Esophagus muscularis mucosa (tissue), 4 donors: ENCODE measurements at regions not wholly inside any gene's neighbourhood (a gene's known extent, or its start where the extent isn't known, plus 50 kb on each side); places are given as distances from the start of the nearest gene placed in this dataset.

ENCODE experiments used
- DNase-seq: peaks from one replicate; pipeline ENCODE4 v3.0.0-alpha.2; 2017; ENCODE audit errors: extremely low spot score
- H3K27ac ChIP-seq, 4 donors: fragments of 200-600 bp; sonication (generic); replicated peaks in 1 of 4; 1 replicate in 3 of 4; 2 replicates in 1 of 4; pipeline ENCODE4 v1.5.1; 2016 to 2019; ENCODE audit warnings: mild to moderate bottlenecking in 1 of 4
- H3K27me3 ChIP-seq, 4 donors: fragments of 200-600 bp; sonication (generic); one replicate each; pipeline versions ENCODE4 v1.5.1 to v1.6.0; 2016 to 2019
- H3K36me3 ChIP-seq, 4 donors: fragments of 200-600 bp; sonication (generic); one replicate each; pipeline ENCODE4 v1.5.1; 2016 to 2019
- H3K4me1 ChIP-seq, 4 donors: fragments of 200-600 bp; sonication (generic); one replicate each; pipeline ENCODE4 v1.5.1; 2016 to 2019
- H3K4me3 ChIP-seq, 4 donors: fragments of 200-600 bp; sonication (generic); 1 replicate in 2 of 4; 2 replicates in 2 of 4; pipeline ENCODE4 v1.5.1; 2016 to 2019; ENCODE audit warnings: mild to moderate bottlenecking in 4 of 4, moderate library complexity in 1 of 4
- H3K9me3 ChIP-seq, 4 donors: fragments of 200-600 bp; sonication (generic); 1 replicate in 3 of 4; 2 replicates in 1 of 4; pipeline ENCODE4 v1.5.1; 2016 to 2019
- EP300 ChIP-seq: sonication (generic); formaldehyde crosslinking; IDR thresholded peaks from one replicate; pipeline ENCODE4 v1.6.1; 2017; ENCODE audit warnings: antibody characterized with exemption
- POLR2A ChIP-seq: fragments of 450-650 bp; IDR thresholded peaks from one replicate; pipeline ENCODE4 v1.6.1; 2017; ENCODE audit warnings: antibody characterized with exemption, moderate library complexity, mild to moderate bottlenecking, low read depth
- POLR2AphosphoS5 ChIP-seq, 2 donors: sonication (generic); formaldehyde crosslinking; IDR thresholded peaks; one replicate each; pipeline ENCODE4 v1.6.1; 2017; ENCODE audit warnings: antibody characterized with exemption in 2 of 2
- WGBS: methylation state at CpG from one replicate; pipeline ENCODE4 v1.1.5; 2018; 5-methylcytosine and 5-hydroxymethylcytosine counted together
- intact Hi-C: fragments of 100-400 bp; cut with DNase I; formaldehyde crosslinking; loops from one replicate; pipeline ENCODE4 v1.15.1; 2023
- TF ChIP-seq, protein P1 (sequence below), 3 experiments: fragments of 200-600 bp in 2 of 3; fragments of 450-650 bp in 1 of 3; sonication (generic) in 2 of 3; IDR thresholded peaks; one replicate each; pipeline ENCODE4 v1.5.1; 2017 to 2019; ENCODE audit warnings: antibody characterized with exemption in 3 of 3, mild to moderate bottlenecking in 2 of 3, moderate library complexity in 1 of 3

DNA sequence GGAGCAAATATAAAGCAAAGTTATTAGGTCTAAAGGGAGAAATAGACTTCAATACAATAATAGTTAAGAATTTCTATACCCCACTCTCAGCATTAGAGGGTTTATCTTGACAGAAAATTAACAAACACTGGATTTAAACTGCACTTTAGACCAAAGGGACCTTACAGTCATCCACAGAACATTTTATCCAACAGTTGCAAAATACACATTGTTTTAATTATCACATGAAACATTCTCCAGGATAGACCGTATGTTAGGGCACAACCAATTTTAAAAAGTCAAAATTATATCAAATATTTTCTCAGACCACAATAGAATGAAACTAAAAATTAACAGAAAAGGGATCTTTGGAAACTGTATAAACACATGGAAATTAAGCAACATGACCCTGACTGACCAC, 384.5 kb upstream of the C1orf87 start:
- H3K27ac ChIP-seq, result no peak overlapping the region
- H3K36me3 ChIP-seq, result no peaks in the 10 kb centered on the region
- no peaks in the 10 kb centered on the region for H3K4me1 ChIP-seq
- intact Hi-C loops, result no loop called here
- WGBS, result 77% methylated on average over 1 of the region's 1 CpG
- no peaks in the 10 kb centered on the region for H3K27me3 ChIP-seq
- H3K4me3 ChIP-seq, result no peak overlapping the region
- peaks cover 0 to 6% (median 2%) of the 10 kb centered on the region in 4 donors for H3K9me3 ChIP-seq
- no peak for TF ChIP-seq EP300
- TF ChIP-seq, protein P1, sequence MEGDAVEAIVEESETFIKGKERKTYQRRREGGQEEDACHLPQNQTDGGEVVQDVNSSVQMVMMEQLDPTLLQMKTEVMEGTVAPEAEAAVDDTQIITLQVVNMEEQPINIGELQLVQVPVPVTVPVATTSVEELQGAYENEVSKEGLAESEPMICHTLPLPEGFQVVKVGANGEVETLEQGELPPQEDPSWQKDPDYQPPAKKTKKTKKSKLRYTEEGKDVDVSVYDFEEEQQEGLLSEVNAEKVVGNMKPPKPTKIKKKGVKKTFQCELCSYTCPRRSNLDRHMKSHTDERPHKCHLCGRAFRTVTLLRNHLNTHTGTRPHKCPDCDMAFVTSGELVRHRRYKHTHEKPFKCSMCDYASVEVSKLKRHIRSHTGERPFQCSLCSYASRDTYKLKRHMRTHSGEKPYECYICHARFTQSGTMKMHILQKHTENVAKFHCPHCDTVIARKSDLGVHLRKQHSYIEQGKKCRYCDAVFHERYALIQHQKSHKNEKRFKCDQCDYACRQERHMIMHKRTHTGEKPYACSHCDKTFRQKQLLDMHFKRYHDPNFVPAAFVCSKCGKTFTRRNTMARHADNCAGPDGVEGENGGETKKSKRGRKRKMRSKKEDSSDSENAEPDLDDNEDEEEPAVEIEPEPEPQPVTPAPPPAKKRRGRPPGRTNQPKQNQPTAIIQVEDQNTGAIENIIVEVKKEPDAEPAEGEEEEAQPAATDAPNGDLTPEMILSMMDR (IDR thresholded peaks at IDR 0.05), result no peak
- no peak for TF ChIP-seq POLR2A
- TF ChIP-seq POLR2AphosphoS5 (IDR thresholded peaks at IDR 0.05), result no peak
- no peak for DNase-seq

DNA sequence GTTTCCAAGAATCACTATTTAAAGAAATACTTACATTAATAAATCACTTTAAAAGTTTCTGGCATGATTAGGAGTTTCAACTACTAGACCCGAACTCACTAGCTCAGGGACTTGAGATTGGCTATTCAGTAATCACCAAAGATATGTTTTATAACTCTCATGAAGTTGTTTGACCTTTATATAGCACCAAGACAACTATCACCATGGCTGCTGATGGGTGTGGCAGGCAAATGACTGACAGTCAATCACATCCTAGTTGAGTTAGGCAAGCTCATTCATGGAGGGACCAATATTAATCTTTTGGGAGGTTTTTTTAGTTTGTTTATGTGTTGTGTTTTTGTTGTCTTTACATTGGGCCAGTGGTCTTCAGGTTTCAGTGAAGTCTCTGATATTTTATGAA, 376.3 kb upstream of the C1orf87 start:
- intact Hi-C loops, result no loop called here
- Histone ChIP-seq H3K4me3 (no peak overlapping the region), H3K27me3 (no peaks in the 10 kb centered on the region), H3K4me1 (peaks cover 0 to 7% (median 0%) of the 10 kb centered on the region in 4 donors), H3K9me3 (peaks cover 0 to 7% (median 3%) of the 10 kb centered on the region in 4 donors), H3K36me3 (no peaks in the 10 kb centered on the region), H3K27ac (no peak overlapping the region)
- TF ChIP-seq POLR2A (no peak), EP300 (no peak), POLR2AphosphoS5 (IDR thresholded peaks at IDR 0.05) (no peak)
- TF ChIP-seq, protein P1 (IDR thresholded peaks at IDR 0.05), result no peak
- WGBS, result 80% methylated on average over 1 of the region's 1 CpG
- no peak for DNase-seq

DNA sequence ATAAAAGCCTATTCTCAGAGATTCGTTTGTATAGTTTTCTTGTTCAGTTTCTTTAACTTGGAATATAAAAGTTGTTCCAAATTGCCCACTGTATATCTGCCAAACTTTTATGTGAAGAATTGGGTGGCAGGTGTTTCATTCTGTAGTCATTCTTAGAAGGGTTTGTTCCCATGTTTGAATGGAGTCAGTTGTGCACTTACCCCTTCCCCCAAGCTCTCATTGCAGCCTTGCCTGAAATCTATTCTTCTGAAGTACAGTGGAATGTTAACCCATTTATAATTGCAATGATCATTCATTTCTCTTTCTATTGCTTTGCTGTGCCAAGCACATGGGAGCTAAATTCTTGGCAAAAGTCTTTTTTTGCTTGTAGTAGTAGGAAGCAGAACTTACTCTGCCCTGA, 375.3 kb upstream of the C1orf87 start:
- Histone ChIP-seq H3K36me3 (no peaks in the 10 kb centered on the region), H3K9me3 (peaks cover 0 to 7% (median 3%) of the 10 kb centered on the region in 4 donors), H3K4me3 (no peak overlapping the region), H3K27ac (no peak overlapping the region), H3K27me3 (no peaks in the 10 kb centered on the region), H3K4me1 (peaks cover 0 to 7% (median 0%) of the 10 kb centered on the region in 4 donors)
- intact Hi-C loops, result no loop called here
- no peak for DNase-seq
- no peak for TF ChIP-seq EP300
- TF ChIP-seq POLR2AphosphoS5 (IDR thresholded peaks at IDR 0.05), result no peak
- no peak for TF ChIP-seq POLR2A
- TF ChIP-seq, protein P1 (IDR thresholded peaks at IDR 0.05), result no peak
- 41% methylated on average over 1 of the region's 1 CpG for WGBS

DNA sequence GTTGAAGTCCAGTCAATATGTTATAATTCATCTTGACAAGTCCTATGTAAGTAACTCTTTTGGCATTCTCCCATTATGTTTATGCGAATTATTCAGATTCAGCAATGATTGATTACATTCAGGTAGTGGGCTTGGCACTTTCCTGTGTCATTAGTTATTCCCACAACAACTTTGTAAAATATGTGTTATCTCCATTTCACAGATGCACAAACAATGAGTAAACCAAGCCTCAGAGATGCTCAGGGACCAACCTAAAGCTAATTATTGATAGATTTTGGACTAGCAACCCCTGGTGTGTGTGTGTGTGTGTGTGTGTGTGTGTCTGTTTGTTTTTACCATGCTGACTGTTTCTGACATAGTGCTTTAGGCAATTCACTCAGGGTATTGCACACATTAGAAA, 371.1 kb upstream of the C1orf87 start:
- no peak for TF ChIP-seq POLR2AphosphoS5 (IDR thresholded peaks at IDR 0.05)
- no peak for TF ChIP-seq EP300
- TF ChIP-seq POLR2A, result no peak
- TF ChIP-seq, protein P1 (IDR thresholded peaks at IDR 0.05), result no peak
- Histone ChIP-seq H3K9me3 (peaks cover 0 to 7% (median 3%) of the 10 kb centered on the region in 4 donors), H3K27me3 (no peaks in the 10 kb centered on the region), H3K4me3 (no peak overlapping the region), H3K36me3 (no peaks in the 10 kb centered on the region), H3K27ac (no peak overlapping the region), H3K4me1 (peaks cover 0 to 7% (median 0%) of the 10 kb centered on the region in 4 donors)
- intact Hi-C loops, result no loop called here
- WGBS, result 82% methylated on average over 1 of the region's 1 CpG
- no peak for DNase-seq

DNA sequence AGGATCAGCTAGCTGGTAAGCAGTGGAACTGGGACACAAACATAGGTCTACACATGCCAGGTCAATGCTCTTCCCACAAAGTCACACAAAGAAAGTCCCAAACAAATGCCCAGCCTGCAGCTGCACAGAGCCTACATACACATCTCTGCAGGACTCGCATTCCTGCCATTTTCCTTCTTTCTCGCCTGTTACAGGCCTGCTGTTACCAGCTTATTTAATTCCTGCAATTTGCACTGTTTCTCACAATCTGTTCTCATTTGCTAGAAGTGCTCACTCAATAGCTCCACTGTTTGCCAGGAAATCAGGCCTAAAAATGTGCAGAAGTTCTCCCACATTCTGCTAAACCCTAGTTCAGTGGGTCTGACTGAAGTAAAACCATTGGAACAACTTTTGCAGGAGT, 362.6 kb upstream of the C1orf87 start:
- Histone ChIP-seq H3K27me3 (no peaks in the 10 kb centered on the region), H3K4me3 (no peak overlapping the region), H3K27ac (no peak overlapping the region), H3K4me1 (no peaks in the 10 kb centered on the region), H3K36me3 (no peaks in the 10 kb centered on the region), H3K9me3 (no peaks in the 10 kb centered on the region)
- no peak for DNase-seq
- WGBS, result 69% methylated on average over 2 of the region's 2 CpGs
- intact Hi-C loops, result no loop called here
- TF ChIP-seq, protein P1 (IDR thresholded peaks at IDR 0.05), result no peak
- no peak for TF ChIP-seq POLR2AphosphoS5 (IDR thresholded peaks at IDR 0.05)
